ENCODE measurements at regions not wholly inside any gene's neighbourhood (a gene's known extent, or its start where the extent isn't known, plus 50 kb on each side); places are given as distances from the start of the nearest gene placed in this dataset.
"Not testable (repeated sequence)": the region's sequence is repeated elsewhere in the genome, so short reads cannot be mapped to it uniquely, and the experiment has no call there.

DNA sequence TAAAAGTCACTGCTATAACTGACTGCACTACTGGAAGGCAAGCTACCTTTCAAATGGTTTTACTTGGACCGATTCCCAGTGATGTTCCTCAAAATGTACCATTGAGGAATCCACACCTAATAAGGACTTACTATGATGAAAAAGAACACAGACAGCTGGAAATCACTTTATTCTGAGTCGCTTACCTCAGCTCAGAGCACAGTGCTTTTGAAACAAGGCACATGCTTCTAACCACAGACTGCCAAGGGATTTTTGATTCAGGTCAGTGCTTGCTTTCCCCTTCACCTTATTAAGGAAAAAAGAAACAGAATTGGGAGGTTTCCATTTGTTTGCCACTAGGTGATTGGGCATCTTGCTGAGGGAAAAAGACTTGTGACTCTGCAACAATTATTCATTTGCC lies 707.5 kb upstream of the FSHR start:
- no peak for DNase-seq (ENCODE audit: extremely low read depth, low read depth, low spot score)

GRCh38 chr2:49860834-49861233 lies 706.5 kb upstream of the FSHR start:
- no peak for DNase-seq (ENCODE audit: extremely low read depth, low read depth, low spot score)

DNA sequence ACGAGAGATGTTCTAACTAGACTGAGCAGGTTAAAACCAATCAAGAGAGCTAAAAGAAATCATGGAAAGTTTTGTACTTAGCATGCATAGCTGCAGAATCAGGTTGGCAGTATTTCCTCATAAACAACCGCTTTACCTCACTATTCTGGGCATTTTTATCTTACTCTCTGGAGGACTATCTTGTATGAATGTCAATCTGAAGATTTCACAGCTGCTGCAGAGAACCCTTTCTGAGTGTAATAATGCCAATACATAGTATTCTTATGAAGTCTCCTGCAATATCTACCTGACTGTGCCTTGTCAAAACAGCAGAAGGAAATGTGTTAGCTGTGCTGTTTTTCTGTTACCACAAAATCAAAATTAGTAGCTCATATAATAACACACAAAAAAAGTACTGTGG lies 705.9 kb upstream of the FSHR start:
- DNase-seq (ENCODE audit: extremely low read depth, low read depth, low spot score) = no peak

- DNase-seq (ENCODE audit: extremely low read depth, low read depth, low spot score) = no peak
Observed at GRCh38 chr2:49858657-49859056, 704.3 kb upstream of the FSHR start.

- DNase-seq (ENCODE audit: extremely low read depth, low read depth, low spot score) = no peak
Observed at GRCh38 chr2:49858113-49858490, 703.8 kb upstream of the FSHR start.

GRCh38 chr2:49857371-49858112 lies 703.2 kb upstream of the FSHR start:
- no peak for DNase-seq (ENCODE audit: extremely low read depth, low read depth, low spot score)

GRCh38 chr2:49845671-49846070 lies 691.4 kb upstream of the FSHR start:
- DNase-seq (ENCODE audit: extremely low read depth, low read depth, low spot score) = no peak

DNA sequence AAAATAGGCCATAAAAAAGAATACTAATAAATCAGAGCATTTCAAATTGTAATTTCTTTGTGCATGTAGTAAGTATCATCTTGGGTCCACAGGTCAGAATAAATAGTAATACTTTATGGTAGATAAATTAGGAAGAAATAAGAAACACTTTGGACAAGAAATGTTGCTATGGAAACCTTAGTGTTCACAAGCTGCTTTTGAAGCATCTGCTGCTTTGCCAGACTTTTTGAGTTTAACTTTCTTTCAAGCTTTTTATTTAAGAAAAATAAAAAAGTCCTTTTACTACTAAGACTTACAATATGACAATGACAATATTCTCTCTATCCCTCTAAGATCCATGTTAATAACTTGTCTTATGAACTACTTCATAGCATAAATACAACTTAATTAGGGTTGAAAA lies 690.7 kb upstream of the FSHR start:
- DNase-seq (ENCODE audit: extremely low read depth, low read depth, low spot score) = no peak

- not testable (repeated sequence) for DNase-seq (ENCODE audit: extremely low read depth, low read depth, low spot score)
Observed at GRCh38 chr2:49844113-49844512, 689.8 kb upstream of the FSHR start.

GRCh38 chr2:49843314-49843713 lies 689.0 kb upstream of the FSHR start:
- no peak for DNase-seq (ENCODE audit: extremely low read depth, low read depth, low spot score)

DNA sequence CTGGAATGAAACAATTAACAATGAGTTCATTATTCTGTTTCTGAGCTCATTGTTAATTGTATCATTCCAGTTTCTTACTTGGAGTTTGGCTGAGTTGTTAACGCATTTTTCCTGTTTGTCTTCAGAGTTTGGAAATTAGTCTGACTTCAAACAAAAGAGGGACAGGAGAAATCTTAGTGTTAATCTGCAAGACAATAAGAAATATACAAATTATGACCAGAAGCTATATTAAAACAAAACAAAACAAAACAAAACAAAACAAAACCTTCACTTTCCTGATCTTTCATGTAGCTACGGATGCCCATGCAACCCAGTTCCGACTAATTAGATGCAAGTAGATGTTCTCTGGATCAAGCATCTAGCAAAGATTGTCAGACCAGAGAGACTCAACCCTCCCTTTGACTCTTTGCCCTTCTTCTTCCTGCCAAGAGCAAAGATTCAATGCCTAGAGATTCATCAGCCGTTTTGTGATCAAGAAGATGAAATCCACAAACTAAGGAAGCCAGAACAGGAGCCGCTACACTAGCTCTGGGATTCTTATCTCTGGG lies 686.2 kb upstream of the FSHR start:
- DNase-seq (ENCODE audit: extremely low read depth, low read depth, low spot score) = no peak

DNA sequence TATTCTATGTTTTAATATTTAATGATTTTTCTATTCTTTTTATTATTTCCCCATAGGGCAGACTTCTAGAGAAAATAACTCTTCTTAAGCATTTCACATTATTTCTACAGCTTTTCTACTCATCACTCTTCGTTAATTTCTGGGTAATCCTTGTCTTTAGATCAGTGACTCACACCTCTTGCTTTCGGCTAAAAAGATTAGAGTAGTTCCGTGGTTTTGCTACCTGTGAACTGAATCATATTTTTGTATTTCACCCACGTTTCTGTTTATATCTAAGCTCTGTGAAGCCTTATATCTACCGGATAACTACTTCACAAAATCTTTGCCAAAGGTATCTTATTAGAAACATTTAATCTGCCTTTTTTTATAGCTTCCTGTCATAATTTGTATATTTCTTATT lies 685.5 kb upstream of the FSHR start:
- no peak for DNase-seq (ENCODE audit: extremely low read depth, low read depth, low spot score)

DNA sequence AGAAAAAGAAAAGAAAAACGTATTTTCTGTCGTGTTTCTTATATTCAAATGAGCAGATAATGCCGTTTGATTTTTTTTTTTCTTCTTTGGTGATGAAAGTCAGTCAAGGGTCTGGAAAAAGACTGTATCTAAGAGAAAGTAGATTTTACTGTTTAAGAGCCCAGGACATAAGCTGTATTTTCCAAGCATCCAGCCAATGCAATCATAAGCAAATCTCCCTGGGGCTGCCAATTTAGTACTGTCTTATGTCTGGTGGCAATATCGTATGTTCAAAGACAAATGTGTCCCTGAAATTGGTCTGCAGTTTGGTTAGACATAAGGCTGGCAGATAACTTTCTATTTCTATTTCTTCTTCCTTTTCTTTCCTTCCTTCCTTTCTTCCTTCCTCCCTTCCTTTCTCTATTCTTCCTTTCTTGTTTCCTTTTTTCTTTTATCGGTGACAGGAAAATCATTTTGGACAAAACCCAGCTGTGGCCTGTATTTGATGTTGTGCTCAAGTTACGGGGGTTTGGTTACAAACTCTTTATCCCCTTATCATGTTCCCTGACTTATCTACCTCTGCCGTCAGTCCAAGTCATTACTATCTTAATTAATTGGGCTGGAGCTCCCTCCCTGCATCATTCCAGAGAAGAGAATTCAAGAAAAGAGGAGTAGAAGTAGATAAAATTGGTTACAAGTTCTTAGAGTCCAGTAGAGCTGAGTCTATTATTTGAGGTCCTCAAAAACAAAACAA lies 683.4 kb upstream of the FSHR start:
- DNase-seq (ENCODE audit: extremely low read depth, low read depth, low spot score) = no peak

DNA sequence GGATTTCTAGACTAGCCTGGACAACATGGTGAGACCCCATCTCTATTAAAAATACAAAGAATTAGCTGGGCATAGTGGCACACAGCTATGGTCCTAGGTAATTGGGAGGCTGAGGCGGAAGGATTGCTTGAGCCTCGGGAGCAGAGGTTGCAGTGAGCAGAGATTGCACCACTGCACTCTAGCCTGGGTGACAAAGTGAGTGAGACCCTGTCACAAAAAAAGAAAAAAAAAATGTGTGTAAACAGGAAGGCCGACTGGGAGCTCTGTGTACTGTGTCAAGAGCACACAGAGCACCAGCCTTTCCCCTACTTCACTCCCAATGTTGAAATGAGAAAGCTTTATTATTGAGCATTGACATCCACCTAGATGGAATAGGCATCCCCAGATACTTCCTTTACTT lies 681.7 kb upstream of the FSHR start:
- no peak for DNase-seq (ENCODE audit: extremely low read depth, low read depth, low spot score)

- no peak for DNase-seq (ENCODE audit: extremely low read depth, low read depth, low spot score)
Observed at GRCh38 chr2:49834433-49834832, 680.1 kb upstream of the FSHR start.

- no peak for DNase-seq (ENCODE audit: extremely low read depth, low read depth, low spot score)
Observed at GRCh38 chr2:49832555-49832954, 678.2 kb upstream of the FSHR start.

DNA sequence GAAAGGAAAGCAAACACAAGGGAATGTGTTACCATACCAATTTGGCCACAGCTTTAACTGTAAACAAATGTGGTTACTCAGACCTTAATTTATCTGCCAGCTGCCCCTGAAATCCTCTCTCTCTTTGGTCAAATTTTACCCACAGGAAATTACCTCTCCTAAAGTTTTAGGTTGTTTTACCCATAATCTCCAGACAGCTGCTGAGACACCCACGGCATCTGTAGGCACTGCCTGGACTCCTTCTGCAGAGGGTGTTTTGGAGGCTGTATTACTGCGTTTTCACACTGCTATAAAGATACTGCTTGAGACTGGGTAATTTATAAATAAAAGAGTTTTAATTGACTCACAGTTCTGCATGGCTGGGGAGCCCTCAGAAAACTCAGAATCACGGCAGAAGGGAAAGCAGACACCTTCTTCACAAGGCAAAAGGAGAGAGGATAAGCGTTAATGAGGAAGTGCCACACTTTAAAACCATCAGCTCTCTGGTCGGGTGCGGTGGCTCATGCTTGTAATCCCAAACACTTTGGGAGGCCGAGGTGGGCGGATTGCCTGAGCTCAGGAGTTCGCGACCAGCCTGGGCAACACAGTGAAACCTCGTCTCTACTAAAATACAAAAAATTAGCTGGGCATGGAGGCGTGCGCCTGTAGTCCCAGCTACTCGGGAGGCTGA lies 677.5 kb upstream of the FSHR start:
- DNase-seq (ENCODE audit: extremely low read depth, low read depth, low spot score) = no peak

DNA sequence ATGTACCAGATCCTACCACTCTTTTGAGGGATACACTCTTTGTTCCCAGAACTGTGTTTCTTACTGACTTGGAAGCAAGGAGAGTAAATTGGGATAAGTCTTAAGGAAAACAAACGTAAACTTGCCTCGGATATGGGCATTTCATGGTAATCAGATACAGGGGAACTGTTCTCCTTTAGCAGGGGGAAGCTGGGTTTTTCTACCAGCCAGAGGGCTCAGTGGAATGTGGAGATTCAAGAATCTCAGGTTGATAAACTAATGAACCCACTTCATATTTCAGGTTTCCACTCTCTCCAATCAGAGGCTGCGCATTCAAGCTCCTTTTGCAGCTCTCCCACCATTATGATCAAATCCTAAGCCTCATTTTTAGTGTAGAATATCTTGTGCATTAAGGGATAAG lies 676.5 kb upstream of the FSHR start:
- DNase-seq (ENCODE audit: extremely low read depth, low read depth, low spot score) = no peak

DNA sequence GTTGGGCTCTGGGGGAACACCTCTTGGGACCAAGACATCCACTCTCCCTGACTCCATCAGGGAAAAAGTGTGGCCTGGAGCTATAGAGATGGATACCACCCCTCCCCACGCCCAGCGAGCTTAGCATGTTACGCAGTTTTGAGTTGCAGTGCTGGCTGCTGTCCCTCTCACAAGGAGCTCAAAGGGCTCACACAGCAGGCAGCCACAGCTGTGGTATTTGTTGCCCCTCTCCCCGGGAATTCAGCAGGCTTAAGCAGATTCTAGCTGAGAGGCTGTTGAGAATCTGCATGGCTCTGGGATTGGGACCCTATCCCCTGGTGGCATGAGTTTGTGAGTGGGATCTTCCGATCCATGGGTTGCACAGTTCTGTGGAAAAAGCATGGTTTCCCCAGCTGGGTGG lies 673.1 kb upstream of the FSHR start:
- no peak for DNase-seq (ENCODE audit: extremely low read depth, low read depth, low spot score)

GRCh38 chr2:49813208-49813607 lies 658.9 kb upstream of the FSHR start:
- no peak for DNase-seq (ENCODE audit: extremely low read depth, low read depth, low spot score)

DNA sequence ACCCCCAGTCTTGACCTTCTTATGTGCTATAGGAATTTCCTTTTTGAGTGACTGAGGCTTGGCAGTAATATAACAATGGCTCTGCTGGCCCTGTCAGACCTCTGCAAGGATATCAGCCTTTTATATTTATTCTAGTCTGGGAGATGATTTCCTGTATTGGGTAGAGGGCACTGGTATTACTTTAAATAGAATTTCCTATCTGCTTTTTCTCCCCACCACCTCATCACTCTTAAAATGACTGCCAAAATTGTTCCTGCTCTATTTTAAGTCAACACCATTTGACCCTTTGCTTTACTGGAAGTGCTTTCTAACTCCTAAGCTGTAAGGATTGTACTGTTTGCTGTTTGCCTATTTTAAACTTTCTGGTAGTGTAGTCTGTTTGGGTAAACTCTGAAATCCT lies 658.4 kb upstream of the FSHR start:
- DNase-seq (ENCODE audit: extremely low read depth, low read depth, low spot score) = no peak

GRCh38 chr2:49811502-49811901 lies 657.2 kb upstream of the FSHR start:
- no peak for DNase-seq (ENCODE audit: extremely low read depth, low read depth, low spot score)
